H54 (cell line): ENCODE measurements at regions not wholly inside any gene's neighbourhood (a gene's known extent, or its start where the extent isn't known, plus 50 kb on each side); places are given as distances from the start of the nearest gene placed in this dataset.

Experiments used
- DNase-seq: peaks from one replicate; pipeline ENCODE4 v3.0.0; 2011; ENCODE audit warnings: low spot score, mixed read lengths; ENCODE audit not compliant: insufficient read length
- FAIRE-seq: peaks from 3 replicates; lab custom pipeline; 2011; peaks lifted over from hg19 to GRCh38; lab: Jason Lieb, UNC
- POLR2A ChIP-seq: IDR thresholded peaks from 2 replicates; pipeline ENCODE4 v1.6.1; 2011; ENCODE audit warnings: low read depth, mild to moderate bottlenecking, low read length

- no peak for DNase-seq
- no peak for TF ChIP-seq POLR2A
- no peak for FAIRE-seq
Measured at GRCh38 chr5:135714126-135714894, 120.2 kb upstream of the SLC25A48 start.

DNA sequence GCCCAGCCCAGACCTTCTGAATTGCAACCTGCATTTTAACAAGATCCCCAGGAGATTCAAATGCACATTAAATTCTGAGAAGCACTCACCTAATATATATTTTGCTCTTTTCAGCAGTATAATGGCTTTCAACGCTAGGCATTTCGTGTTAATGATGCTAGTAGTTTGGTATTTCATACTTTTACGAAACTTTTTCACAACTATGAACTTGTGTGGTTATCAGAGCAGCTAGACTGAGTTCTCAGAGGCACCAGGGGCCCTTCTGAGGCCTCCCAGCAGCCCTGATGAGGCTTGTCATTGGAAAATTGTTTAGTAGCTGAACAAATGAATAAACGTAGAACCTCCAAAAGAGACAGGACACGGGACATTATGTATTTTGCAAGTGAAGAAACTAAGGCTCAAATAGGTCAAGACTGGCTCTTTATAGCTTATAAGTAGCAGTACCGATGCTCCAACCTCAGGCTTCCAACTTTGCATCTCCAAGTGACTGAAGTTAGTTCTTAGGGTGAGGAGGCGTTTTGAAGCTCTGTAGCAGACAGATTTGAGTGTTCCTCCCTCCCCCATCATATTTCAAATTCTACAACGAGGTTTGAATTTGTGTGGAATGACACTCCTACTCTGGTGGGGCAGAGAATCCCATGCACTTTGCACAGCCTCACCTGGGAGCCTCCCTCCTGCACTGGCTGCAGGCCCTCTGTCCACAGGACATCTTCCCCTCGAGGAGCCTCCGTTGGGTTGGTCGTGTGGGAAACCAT lies 121.1 kb upstream of the SLC25A48 start:
- FAIRE-seq: no peak
- DNase-seq: no peak
- no peak for TF ChIP-seq POLR2A

DNA sequence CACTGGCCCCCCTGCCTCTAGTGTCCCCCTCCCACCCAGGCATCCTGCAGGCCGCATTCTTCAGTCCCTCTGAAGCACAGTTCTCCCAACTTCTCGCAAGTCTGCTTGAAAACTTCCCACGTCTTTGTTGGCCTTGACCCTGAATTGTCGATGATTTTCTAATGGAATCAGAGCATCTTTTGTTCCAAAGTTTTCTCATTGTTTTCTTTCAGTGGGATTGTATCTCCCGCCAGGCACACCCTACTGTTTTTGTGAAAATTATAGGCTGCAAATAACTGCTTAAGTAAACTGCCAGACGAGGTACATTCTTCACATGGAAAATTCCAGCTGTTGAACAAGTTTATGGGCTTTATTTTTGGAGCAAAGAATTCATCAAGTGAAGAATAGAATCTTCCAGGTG lies 122.6 kb upstream of the SLC25A48 start:
- TF ChIP-seq POLR2A: no peak
- DNase-seq (no peak), FAIRE-seq (no peak)

- DNase-seq (no peak), FAIRE-seq (no peak)
- no peak for TF ChIP-seq POLR2A
Measured at GRCh38 chr5:135710045-135710675, 124.3 kb upstream of the SLC25A48 start.

GRCh38 chr5:135709208-135709575 lies 125.3 kb upstream of the SLC25A48 start:
- DNase-seq (no peak), FAIRE-seq (no peak)
- TF ChIP-seq POLR2A: no peak

DNA sequence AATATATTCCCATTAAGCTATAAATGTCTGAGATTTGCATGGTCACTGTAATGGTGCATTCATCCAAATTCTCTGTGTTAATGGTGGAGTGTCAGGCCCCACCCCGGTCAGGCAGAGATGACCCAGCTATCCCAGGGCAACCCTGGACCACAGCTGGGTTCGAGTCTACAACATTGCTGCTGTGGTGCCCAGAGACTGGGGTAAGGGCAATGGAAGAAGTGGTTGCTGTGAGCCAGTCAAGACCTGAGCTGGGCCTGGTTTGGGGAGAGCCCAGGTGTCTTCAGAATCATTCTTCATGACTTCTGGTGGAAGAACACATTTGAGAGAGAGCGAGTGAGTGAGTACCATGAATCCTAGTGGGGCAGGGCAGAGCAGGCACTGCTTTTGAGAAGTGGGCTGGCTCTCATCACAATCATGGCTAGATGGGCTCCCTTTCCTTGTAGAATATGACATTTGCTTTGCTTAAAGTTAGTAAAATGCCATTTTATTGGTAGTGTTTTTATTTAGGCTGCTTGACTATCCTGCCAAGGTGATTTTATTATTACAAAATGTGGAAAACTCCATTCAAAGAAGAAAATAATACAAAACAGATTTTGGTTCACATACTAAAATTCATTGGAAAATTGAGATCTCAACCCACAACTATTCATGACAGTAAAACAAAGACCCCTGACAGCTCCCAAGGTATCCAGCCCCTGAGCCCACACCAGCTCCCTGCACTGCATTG lies 125.8 kb upstream of the SLC25A48 start:
- no peak for DNase-seq
- no peak for FAIRE-seq
- TF ChIP-seq POLR2A: no peak

DNA sequence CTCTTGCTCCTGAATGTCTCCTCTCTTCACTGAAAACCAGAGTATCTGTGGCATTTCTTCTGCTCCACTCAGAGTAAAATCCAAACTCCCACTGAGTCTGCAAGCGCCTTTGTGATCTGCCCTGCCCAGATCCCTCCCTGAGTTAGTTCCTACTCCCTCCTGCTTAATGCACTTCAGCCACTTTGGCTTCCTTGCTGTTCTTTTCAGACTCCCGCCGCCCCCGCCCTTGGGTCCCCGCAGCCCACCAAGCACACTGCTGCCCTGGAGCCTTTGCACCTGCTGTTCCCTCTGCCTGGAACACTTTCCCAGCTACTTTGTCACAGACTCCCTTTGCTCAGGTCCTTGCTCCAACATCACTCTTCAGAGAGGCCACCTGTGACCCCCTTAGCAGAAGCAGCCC lies 127.2 kb upstream of the SLC25A48 start:
- TF ChIP-seq POLR2A: no peak
- DNase-seq: no peak
- no peak for FAIRE-seq

DNA sequence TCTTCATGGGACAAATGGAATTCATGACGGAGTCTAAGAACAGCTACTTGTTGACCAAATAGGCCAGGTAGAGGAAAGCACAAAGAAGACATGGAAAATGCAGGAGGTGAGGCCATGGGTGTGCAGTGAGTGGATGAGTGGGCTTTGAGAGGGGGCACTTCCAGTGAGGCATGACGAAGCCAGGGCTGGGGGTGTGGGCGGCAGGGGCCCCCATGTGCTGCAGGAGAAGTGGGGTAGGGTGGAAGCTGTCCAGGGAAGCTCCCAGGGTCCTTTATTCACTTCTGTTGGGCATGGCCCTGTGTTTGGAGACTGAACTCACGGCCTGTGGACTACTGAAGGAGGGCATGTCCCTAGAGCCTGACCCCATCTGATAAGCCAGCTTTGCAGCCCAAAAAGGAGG lies 127.6 kb upstream of the SLC25A48 start:
- DNase-seq (no peak), FAIRE-seq (no peak)
- no peak for TF ChIP-seq POLR2A

- no peak for TF ChIP-seq POLR2A
- FAIRE-seq: no peak
- no peak for DNase-seq
Measured at GRCh38 chr5:135706474-135706873, 127.7 kb upstream of the CXCL14 start.

DNA sequence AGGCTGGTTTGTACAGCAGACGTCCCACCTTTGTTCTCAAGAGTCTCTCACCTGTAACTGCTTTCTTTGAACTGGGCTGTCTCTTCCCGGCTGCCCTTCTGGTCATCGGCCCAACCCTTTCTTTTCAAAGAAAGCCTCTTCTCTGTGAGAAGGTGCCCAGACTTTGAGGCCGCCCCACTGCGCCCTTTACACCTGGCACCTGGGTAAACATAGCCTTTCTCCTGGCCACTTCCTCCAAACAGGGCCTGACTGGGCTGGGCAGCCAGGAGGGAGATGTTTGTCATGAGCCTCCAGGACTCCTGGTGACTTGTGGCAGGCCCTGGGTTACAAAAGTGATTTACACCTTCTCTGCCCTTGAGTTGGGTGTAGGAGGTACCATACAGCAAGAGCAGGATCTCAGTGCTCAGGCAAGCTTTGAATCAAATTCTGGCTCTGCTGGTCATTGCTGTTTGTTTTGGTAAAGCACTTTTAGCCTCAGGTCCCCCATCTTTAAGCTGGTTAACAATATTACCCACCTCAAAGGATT lies 127.2 kb upstream of the CXCL14 start:
- no peak for TF ChIP-seq POLR2A
- FAIRE-seq: no peak
- DNase-seq: no peak

GRCh38 chr5:135705141-135705631 lies 126.4 kb upstream of the CXCL14 start:
- no peak for DNase-seq
- no peak for TF ChIP-seq POLR2A
- FAIRE-seq: no peak

GRCh38 chr5:135704616-135705015 lies 125.8 kb upstream of the CXCL14 start:
- no peak for TF ChIP-seq POLR2A
- FAIRE-seq: no peak
- DNase-seq: no peak

GRCh38 chr5:135703016-135703550 lies 124.3 kb upstream of the CXCL14 start:
- TF ChIP-seq POLR2A: no peak
- FAIRE-seq: no peak
- DNase-seq: no peak
